ENCODE measurements at regions not wholly inside any gene's neighbourhood (a gene's known extent, or its start where the extent isn't known, plus 50 kb on each side); places are given as distances from the start of the nearest gene placed in this dataset.
A peak's percentile ranks its signal among the peaks of the same experiment; 100 is the strongest.

GRCh38 chr2:239793836-239794235 lies 231.3 kb downstream of the NDUFA10 start:
- no TSS peak for BruUV-seq (replicated peaks)
- ATAC-seq, result no peak
- CTCF ChIA-PET (ENCODE audit: low intra/inter-chr PET ratio), result no interaction called here

GRCh38 chr2:239793086-239793485 lies 232.1 kb downstream of the NDUFA10 start:
- H4K20me1 ChIP-seq (replicated peaks; ENCODE audit: control insufficient read depth, insufficient read depth, low read length), result no peaks in the 10 kb centered on the region
- H3K36me3 ChIP-seq (ENCODE audit: control insufficient read depth, insufficient read depth, low read length), result no peaks in the 10 kb centered on the region
- H3K27ac ChIP-seq (ENCODE audit: extremely low read depth, low read depth, low read length), result no peak overlapping the region
- ATAC-seq (no peak), FAIRE-seq (no peak), DNase-seq (ENCODE audit: extremely low read depth in 1 of 4, low spot score in 3 of 4) (no peak)
- H3K4me1 ChIP-seq (replicated peaks in 1 of 2; ENCODE audit: control insufficient read depth in 2 of 2, insufficient read depth in 2 of 2, low read length in 2 of 2), result no peaks in the 10 kb centered on the region; a peak in 1 of 5 replicates
- no peak overlapping the region for H3K4me3 ChIP-seq
- no peak overlapping the region for H3K4me2 ChIP-seq (ENCODE audit: insufficient read depth, low read length)
- BruUV-seq (replicated peaks), result no TSS peak
- H3K9me3 ChIP-seq (replicated peaks; ENCODE audit: control insufficient read depth, insufficient read depth, low read depth, low read length), result no peaks in the 10 kb centered on the region
- no peaks in the 10 kb centered on the region for H3K79me2 ChIP-seq (ENCODE audit: control insufficient read depth, insufficient read depth, low read length)
- ChIA-PET POLR2A (no interaction called here), CTCF (ENCODE audit: low intra/inter-chr PET ratio) (no interaction called here)
- in situ Hi-C loops (cut with MboI), result no loop called here
- H3K9me1 ChIP-seq (ENCODE audit: control insufficient read depth, insufficient read depth, low read length), result peaks cover 3% of the 10 kb centered on the region
- TF ChIP-seq ARHGAP35 (IDR thresholded peaks at IDR 0.05; ENCODE audit: partially characterized antibody) (no peak), PHF21A (IDR thresholded peaks at IDR 0.05; ENCODE audit: borderline replicate concordance, low read depth) (no peak), ZBTB40 (IDR thresholded peaks at IDR 0.05) (peak; percentile 68), ZBTB40 (CRISPR knock-in tag; IDR thresholded peaks at IDR 0.05) (no peak)
- WGBS (ENCODE audit: insufficient coverage, low coverage, missing lambda C conversion rate), result 6% methylated on average over 3 of the region's 5 CpGs
- H2AFZ ChIP-seq (ENCODE audit: low read depth, low read length), result no peak overlapping the region
- intact Hi-C loops (cut with micrococcal nuclease), result no loop called here
- H3K27me3 ChIP-seq (ENCODE audit: control insufficient read depth in 2 of 2, insufficient read depth in 2 of 2, low read length in 2 of 2), result peaks cover 0 to 27% of the 10 kb centered on the region in 2 experiments; a peak in 2 of 5 replicates
- H3K9ac ChIP-seq (ENCODE audit: insufficient read depth in 1 of 2, low read depth in 2 of 2, low read length in 2 of 2), result no peak overlapping the region

More at GRCh38 chr2:239793836-239794235, 231.3 kb downstream of the NDUFA10 start:
- H3K4me3 ChIP-seq, result no peak overlapping the region
- no peak overlapping the region for H3K4me2 ChIP-seq (ENCODE audit: insufficient read depth, low read length)
- no peaks in the 10 kb centered on the region for H3K9me3 ChIP-seq (replicated peaks; ENCODE audit: control insufficient read depth, insufficient read depth, low read depth, low read length)
- 0% methylated on average over 5 of the region's 7 CpGs for WGBS (ENCODE audit: insufficient coverage, low coverage, missing lambda C conversion rate)
- no peaks in the 10 kb centered on the region; a peak in 1 of 5 replicates for H3K4me1 ChIP-seq (replicated peaks in 1 of 2; ENCODE audit: control insufficient read depth in 2 of 2, insufficient read depth in 2 of 2, low read length in 2 of 2)
- peaks cover 0 to 27% of the 10 kb centered on the region in 2 experiments; a peak in 2 of 5 replicates for H3K27me3 ChIP-seq (ENCODE audit: control insufficient read depth in 2 of 2, insufficient read depth in 2 of 2, low read length in 2 of 2)
- intact Hi-C loops (cut with micrococcal nuclease) (no loop called here), in situ Hi-C loops (cut with MboI) (no loop called here)
- H3K9me1 ChIP-seq (ENCODE audit: control insufficient read depth, insufficient read depth, low read length), result peaks cover 3% of the 10 kb centered on the region
- H3K9ac ChIP-seq (ENCODE audit: insufficient read depth in 1 of 2, low read depth in 2 of 2, low read length in 2 of 2), result no peak overlapping the region
- H3K27ac ChIP-seq (ENCODE audit: extremely low read depth, low read depth, low read length), result no peak overlapping the region
- no peak for DNase-seq (ENCODE audit: extremely low read depth in 1 of 4, low spot score in 3 of 4)
- TF ChIP-seq TAF7 (tag; IDR thresholded peaks at IDR 0.05) (no peak), ZNF780A (CRISPR knock-in tag; IDR thresholded peaks at IDR 0.05) (no peak), TCF7L2 (IDR thresholded peaks at IDR 0.05; ENCODE audit: low read depth, low read length) (no peak), L3MBTL2 (IDR thresholded peaks at IDR 0.05) (no peak), CBX2 (IDR thresholded peaks at IDR 0.05; ENCODE audit: insufficient read depth, low read length, poor library complexity, severe bottlenecking) (no peak), KLF16 (IDR thresholded peaks at IDR 0.05) (no peak), TRIM24 (IDR thresholded peaks at IDR 0.05) (no peak), DNMT1 (IDR thresholded peaks at IDR 0.05) (no peak), ESRRA (IDR thresholded peaks at IDR 0.05; ENCODE audit: borderline replicate concordance, low read depth) (no peak)
- H3K36me3 ChIP-seq (ENCODE audit: control insufficient read depth, insufficient read depth, low read length), result no peaks in the 10 kb centered on the region
- no peaks in the 10 kb centered on the region for H3K79me2 ChIP-seq (ENCODE audit: control insufficient read depth, insufficient read depth, low read length)
- FAIRE-seq, result no peak
- POLR2A ChIA-PET, result no interaction called here
- H2AFZ ChIP-seq (ENCODE audit: low read depth, low read length), result no peak overlapping the region
- H4K20me1 ChIP-seq (replicated peaks; ENCODE audit: control insufficient read depth, insufficient read depth, low read length), result no peaks in the 10 kb centered on the region
